Colonic mucosa (tissue), 4 donors: ENCODE measurements at regions not wholly inside any gene's neighbourhood (a gene's known extent, or its start where the extent isn't known, plus 50 kb on each side); places are given as distances from the start of the nearest gene placed in this dataset.

Source experiments
- DNase-seq: peaks from one replicate; pipeline ENCODE4 v3.0.0-alpha.2; 2020
- H3K27ac ChIP-seq: fragments of 200-600 bp; one replicate; pipeline ENCODE4 v1.8.0; 2021
- H3K27me3 ChIP-seq: fragments of 200-600 bp; one replicate; pipeline ENCODE4 v1.8.0; 2021
- H3K36me3 ChIP-seq: fragments of 200-600 bp; one replicate; pipeline ENCODE4 v1.8.0; 2021
- H3K4me1 ChIP-seq: fragments of 200-600 bp; one replicate; pipeline ENCODE4 v1.8.0; 2021; ENCODE audit warnings: mild to moderate bottlenecking
- H3K4me3 ChIP-seq: fragments of 200-600 bp; one replicate; pipeline ENCODE4 v1.8.0; 2021
- H3K9ac ChIP-seq, 2 donors: one replicate each; pipeline ENCODE4 v1.7.0; 2013; ENCODE audit warnings: control low read depth in 2 of 2, low read depth in 2 of 2, low read length in 2 of 2
- H3K9me3 ChIP-seq: fragments of 200-600 bp; one replicate; pipeline ENCODE4 v1.8.0; 2021
- CTCF ChIP-seq: fragments of 200-600 bp; IDR thresholded peaks from one replicate; pipeline ENCODE4 v1.8.0; 2022; ENCODE audit warnings: antibody characterized with exemption, mild to moderate bottlenecking
- intact Hi-C: fragments of 100-400 bp; cut with DNase I; formaldehyde crosslinking; loops from one replicate; pipeline ENCODE4 v1.14.1; 2022
- donor health status: healthy.
- donor health status: DM: no; HTN: no; CAD: no.
- donor health status: DM: no; HTN: no; CAD: no.

GRCh38 chr1:5704561-5705514 is 287.4 kb downstream of the NPHP4 start:
- Histone ChIP-seq H3K4me1 (no peaks in the 10 kb centered on the region), H3K27ac (no peak overlapping the region), H3K36me3 (no peaks in the 10 kb centered on the region), H3K27me3 (no peaks in the 10 kb centered on the region), H3K9me3 (no peaks in the 10 kb centered on the region), H3K4me3 (no peak overlapping the region), H3K9ac (no peak overlapping the region)
- no peak for TF ChIP-seq CTCF
- DNase-seq: no peak
- intact Hi-C loops: no loop called here

GRCh38 chr1:5701642-5702041 is 290.6 kb downstream of the NPHP4 start:
- H3K9ac ChIP-seq: no peak overlapping the region
- intact Hi-C loops: no loop called here
- no peaks in the 10 kb centered on the region for H3K4me1 ChIP-seq
- TF ChIP-seq CTCF: no peak
- no peaks in the 10 kb centered on the region for H3K27me3 ChIP-seq
- H3K9me3 ChIP-seq: no peaks in the 10 kb centered on the region
- H3K4me3 ChIP-seq: no peak overlapping the region
- H3K27ac ChIP-seq: no peak overlapping the region
- H3K36me3 ChIP-seq: no peaks in the 10 kb centered on the region
- DNase-seq: no peak

- Histone ChIP-seq H3K4me3 (no peak overlapping the region), H3K9ac (no peak overlapping the region), H3K36me3 (no peaks in the 10 kb centered on the region), H3K4me1 (no peaks in the 10 kb centered on the region), H3K27me3 (no peaks in the 10 kb centered on the region), H3K27ac (no peak overlapping the region), H3K9me3 (no peaks in the 10 kb centered on the region)
- intact Hi-C loops: no loop called here
- TF ChIP-seq CTCF: no peak
- DNase-seq: no peak
Observed at GRCh38 chr1:5693568-5693967, 298.7 kb downstream of the NPHP4 start.

- Histone ChIP-seq H3K27me3 (no peaks in the 10 kb centered on the region), H3K9me3 (no peaks in the 10 kb centered on the region), H3K4me1 (no peaks in the 10 kb centered on the region), H3K36me3 (no peaks in the 10 kb centered on the region), H3K9ac (no peak overlapping the region), H3K27ac (no peak overlapping the region), H3K4me3 (no peak overlapping the region)
- no peak for DNase-seq
- intact Hi-C loops: no loop called here
- TF ChIP-seq CTCF: no peak
Observed at GRCh38 chr1:5692664-5693063, 299.6 kb downstream of the NPHP4 start.

GRCh38 chr1:5691795-5692509 is 300.3 kb downstream of the NPHP4 start:
- no peaks in the 10 kb centered on the region for H3K9me3 ChIP-seq
- TF ChIP-seq CTCF: no peak
- H3K4me3 ChIP-seq: no peak overlapping the region
- no peaks in the 10 kb centered on the region for H3K36me3 ChIP-seq
- no peaks in the 10 kb centered on the region for H3K27me3 ChIP-seq
- no peak overlapping the region for H3K27ac ChIP-seq
- no peaks in the 10 kb centered on the region for H3K4me1 ChIP-seq
- intact Hi-C loops: no loop called here
- no peak for DNase-seq
- no peak overlapping the region for H3K9ac ChIP-seq
